NCI-H226 (cell line): ENCODE measurements at regions not wholly inside any gene's neighbourhood (a gene's known extent, or its start where the extent isn't known, plus 50 kb on each side); places are given as distances from the start of the nearest gene placed in this dataset.
"Not testable (repeated sequence)": the region's sequence is repeated elsewhere in the genome, so short reads cannot be mapped to it uniquely, and the experiment has no call there.

Source experiments
- DNase-seq: peaks from one replicate; pipeline ENCODE4 v3.0.0-alpha.2; 2015

- DNase-seq, result no peak
Measured at GRCh38 chr14:46147452-46147851, 504.1 kb downstream of the RPL10L start.

GRCh38 chr14:46147024-46147423 is 504.6 kb downstream of the RPL10L start:
- DNase-seq, result no peak

DNA sequence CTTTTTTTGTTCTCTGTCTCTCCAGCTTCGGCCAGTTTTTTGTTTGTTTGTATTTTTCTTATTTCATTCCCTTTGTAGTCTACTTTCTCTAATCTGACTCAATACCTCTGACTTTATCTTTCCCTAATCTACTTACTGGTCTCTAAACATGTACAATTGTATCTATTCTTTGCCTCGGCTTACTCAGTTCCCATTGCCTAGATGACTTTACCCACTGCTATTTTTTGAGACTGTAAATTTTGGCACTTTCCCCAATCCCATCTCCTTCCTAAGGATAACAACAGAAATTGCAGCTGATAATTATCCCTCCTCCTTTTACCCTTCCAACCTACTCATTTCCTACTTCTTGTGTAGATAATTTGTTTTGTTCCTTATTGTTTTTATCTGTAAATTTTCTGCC is 511.1 kb downstream of the RPL10L start:
- no peak for DNase-seq

GRCh38 chr14:46139649-46140048 is 511.9 kb downstream of the RPL10L start:
- DNase-seq, result no peak

GRCh38 chr14:46137786-46138185 is 513.8 kb downstream of the RPL10L start:
- no peak for DNase-seq

- DNase-seq, result no peak
Measured at GRCh38 chr14:46136456-46136855, 515.1 kb downstream of the RPL10L start.

DNA sequence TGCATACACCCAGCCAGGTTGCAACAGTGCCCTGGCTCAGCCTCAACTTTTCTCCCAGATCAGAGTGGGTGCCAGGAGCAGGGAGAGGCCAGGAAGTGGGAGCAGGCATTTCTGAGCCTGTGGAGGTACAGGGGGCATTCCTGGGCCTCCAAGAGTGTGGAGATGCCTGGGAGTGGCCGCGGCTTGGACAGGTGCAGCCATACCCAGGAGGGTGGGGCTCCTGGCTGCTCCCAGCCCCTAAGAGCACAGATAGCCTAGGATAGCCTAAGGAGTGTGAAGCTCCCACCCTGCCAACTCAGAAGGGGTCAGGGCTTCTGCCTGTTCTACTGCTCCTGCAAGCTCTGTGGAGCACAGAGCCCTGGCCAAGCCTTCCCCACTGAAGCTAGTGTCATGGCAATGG is 543.4 kb downstream of the RPL10L start:
- no peak for DNase-seq

GRCh38 chr14:46100901-46101300 is 550.7 kb downstream of the RPL10L start:
- not testable (repeated sequence) for DNase-seq

- DNase-seq, result no peak
Measured at GRCh38 chr14:46091819-46092218, 559.8 kb downstream of the RPL10L start.

GRCh38 chr14:46087604-46088003 is 564.0 kb downstream of the RPL10L start:
- DNase-seq, result no peak

DNA sequence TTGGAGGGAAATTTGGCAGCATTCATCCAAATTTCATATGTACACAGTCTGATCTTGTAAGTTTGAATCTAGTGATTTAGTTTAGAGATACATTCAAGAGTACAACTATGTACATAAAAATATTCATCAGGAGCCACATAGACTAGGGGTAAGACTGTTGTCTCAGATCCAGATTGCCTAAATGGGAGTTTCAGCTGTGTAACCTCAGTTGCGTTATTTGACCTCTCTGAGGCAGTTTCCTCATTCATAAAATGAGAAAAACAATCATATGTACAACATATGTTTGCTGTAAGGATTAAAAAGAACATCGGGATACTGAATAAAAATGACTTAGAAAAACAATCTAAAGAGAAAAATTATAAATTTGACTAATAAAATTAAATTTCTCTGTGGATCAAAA is 577.5 kb downstream of the RPL10L start:
- no peak for DNase-seq

- DNase-seq, result no peak
Measured at GRCh38 chr14:46063872-46064271, 587.7 kb downstream of the RPL10L start.

DNA sequence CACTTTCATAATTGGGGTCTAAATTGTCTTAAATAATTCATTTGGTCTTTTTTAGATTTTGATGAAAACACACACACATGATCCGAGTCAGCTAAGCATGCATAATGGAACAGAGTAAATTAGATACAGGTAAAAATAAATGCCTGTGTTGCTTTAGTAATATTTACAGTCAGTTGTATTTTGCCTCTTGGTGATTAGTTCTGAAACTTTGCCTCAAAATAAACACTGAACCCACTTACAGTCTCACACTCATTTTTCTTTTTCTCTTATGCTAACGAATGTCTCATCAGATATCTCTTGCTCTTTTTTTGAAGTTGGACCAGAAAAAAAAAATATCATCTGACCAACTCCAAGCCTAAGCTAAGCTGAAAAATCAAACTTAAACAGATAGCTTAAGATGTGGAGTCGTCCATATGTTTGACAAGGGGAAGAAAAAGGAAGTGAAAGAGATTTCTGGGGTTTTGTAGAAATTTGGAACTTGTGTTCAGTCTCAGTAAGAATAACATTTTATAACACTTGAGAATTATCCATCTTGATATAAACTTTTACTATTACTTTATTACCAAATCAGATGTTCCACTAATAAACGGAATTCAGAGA is 592.5 kb downstream of the RPL10L start:
- no peak for DNase-seq

- DNase-seq, result no peak
Measured at GRCh38 chr14:46057799-46058198, 593.8 kb downstream of the RPL10L start.

- peak; percentile 47 for DNase-seq
Measured at GRCh38 chr14:46054526-46054925, 597.1 kb downstream of the RPL10L start.

DNA sequence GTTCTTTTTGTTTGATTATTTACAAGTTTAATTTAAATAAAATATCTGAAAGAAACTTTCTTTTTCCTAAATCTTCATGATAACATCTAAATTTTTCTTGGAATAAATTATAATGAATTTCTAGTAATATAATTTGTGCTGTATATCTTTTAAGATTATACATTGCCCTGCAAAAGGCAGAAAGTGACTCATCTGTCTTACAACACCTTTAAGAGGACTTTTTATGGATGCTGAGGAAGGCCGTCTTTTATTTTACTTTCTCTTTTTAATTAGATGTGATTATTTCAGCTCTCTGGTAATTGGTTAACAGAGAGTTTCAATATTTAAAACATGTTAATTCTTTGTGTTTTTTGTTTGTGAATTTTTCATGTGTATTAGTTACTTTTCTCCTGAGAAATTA is 598.4 kb downstream of the RPL10L start:
- DNase-seq, result no peak

GRCh38 chr14:46051796-46052195 is 599.8 kb downstream of the RPL10L start:
- no peak for DNase-seq

- DNase-seq, result no peak
Measured at GRCh38 chr14:46048127-46048526, 603.5 kb downstream of the RPL10L start.

- no peak for DNase-seq
Measured at GRCh38 chr14:46036099-46036498, 615.5 kb downstream of the RPL10L start.

DNA sequence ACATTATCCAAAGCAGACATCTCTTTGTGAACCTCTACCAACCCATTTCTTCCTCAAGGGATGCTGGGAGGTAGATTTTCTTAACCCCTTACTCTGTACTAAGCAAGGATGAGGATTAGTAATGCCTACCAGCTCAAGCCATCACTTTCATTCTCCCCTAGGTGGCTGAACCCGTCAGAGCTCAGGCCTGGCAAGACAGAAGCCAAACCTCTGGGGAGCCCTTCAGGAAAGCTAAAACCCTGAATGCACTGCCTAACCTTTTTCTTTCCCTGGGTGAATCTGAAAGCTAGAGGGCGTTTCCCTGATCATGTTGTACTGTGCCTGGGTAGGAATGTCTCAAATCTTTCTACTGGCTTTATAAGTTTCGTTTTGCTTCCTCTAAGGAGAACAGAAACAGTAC is 617.3 kb downstream of the RPL10L start:
- DNase-seq, result no peak

- DNase-seq, result no peak
Measured at GRCh38 chr14:46018846-46019420, 632.6 kb downstream of the RPL10L start.

GRCh38 chr14:46008348-46008747 is 643.2 kb downstream of the RPL10L start:
- no peak for DNase-seq

DNA sequence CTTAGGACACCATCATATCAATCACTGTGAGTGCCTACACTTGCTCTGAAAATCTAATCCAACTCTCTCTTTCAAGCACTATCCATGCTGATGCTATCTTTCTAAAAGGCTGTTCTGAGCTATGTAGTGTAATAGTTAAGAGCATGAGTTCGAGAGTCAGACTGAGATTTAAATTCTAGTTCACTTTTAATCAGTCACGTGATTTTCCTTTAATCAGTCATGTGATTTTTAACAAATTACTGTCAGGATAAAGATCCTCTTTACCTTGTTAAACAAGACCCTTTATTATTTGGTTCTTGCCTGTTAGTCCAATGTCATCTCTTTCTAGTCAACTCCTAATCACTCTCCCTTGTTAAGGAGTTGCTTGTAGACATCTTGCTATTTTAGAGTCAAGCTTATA is 653.0 kb downstream of the RPL10L start:
- no peak for DNase-seq

- DNase-seq, result no peak
Measured at GRCh38 chr14:45990252-45990651, 661.3 kb downstream of the RPL10L start.

GRCh38 chr14:45976001-45976400 is 675.6 kb downstream of the RPL10L start:
- no peak for DNase-seq
